ENCODE measurements at regions not wholly inside any gene's neighbourhood (a gene's known extent, or its start where the extent isn't known, plus 50 kb on each side); places are given as distances from the start of the nearest gene placed in this dataset.
"Not testable (repeated sequence)": the region's sequence is repeated elsewhere in the genome, so short reads cannot be mapped to it uniquely, and the experiment has no call there.

GRCh38 chr2:222351035-222351434 lies 52.2 kb upstream of the PAX3 start:
- in situ Hi-C loops (cut with MboI; ENCODE audit: low pct_unique_long_range_greater_than_20kb, low sequenced_read_pairs), result no loop called here
- no peak for DNase-seq

- in situ Hi-C loops (cut with MboI; ENCODE audit: low pct_unique_long_range_greater_than_20kb, low sequenced_read_pairs), result no loop called here
Measured at GRCh38 chr2:222352981-222353380, 54.2 kb upstream of the PAX3 start.

DNA sequence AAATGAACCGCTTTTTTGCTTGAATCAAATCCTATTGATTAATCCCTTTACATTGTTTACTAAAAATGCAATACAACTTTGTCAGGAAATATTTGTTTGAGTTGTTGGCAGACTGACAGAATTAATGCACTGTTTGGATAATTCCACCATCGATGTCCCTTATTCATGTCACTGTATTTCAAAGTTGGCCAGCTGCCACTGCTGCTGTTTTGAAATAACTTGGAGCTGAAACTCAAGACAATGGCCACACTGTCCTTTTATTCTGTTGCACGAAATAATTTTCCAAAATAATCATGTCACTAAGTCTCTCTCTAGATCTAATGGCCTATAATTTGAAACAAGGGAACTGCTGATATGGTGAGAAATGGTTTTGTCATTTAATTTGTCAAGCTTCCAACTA lies 55.2 kb upstream of the PAX3 start:
- in situ Hi-C loops (cut with MboI; ENCODE audit: low pct_unique_long_range_greater_than_20kb, low sequenced_read_pairs), result no loop called here
- no peak for DNase-seq

More at GRCh38 chr2:222352981-222353380, 54.2 kb upstream of the PAX3 start:
- no peak for DNase-seq

GRCh38 chr2:222355860-222356259 lies 57.1 kb upstream of the PAX3 start:
- no peak for DNase-seq
- in situ Hi-C loops (cut with MboI; ENCODE audit: low pct_unique_long_range_greater_than_20kb, low sequenced_read_pairs), result no loop called here

DNA sequence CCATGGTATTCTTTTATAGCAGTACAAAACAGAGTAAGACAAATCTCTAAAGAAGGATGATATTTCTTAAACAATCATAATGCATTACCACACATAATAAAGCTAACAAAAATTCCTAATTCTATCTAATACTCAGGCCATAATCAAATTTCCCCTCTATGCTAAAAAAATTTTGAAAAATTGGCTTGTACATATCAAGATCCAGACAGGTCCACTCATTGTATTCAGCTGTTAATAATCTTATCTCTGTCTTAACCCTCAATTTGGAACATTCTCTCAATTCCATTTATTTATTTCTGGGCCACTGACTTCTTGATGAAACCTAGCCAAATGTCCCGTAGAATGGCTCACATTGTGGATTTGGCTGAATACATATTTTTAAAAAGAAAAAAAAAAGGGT lies 59.1 kb upstream of the PAX3 start:
- no peak for DNase-seq
- in situ Hi-C loops (cut with MboI; ENCODE audit: low pct_unique_long_range_greater_than_20kb, low sequenced_read_pairs), result no loop called here

GRCh38 chr2:222358876-222359275 lies 60.1 kb upstream of the PAX3 start:
- peak; percentile 82 for DNase-seq
- in situ Hi-C loops (cut with MboI; ENCODE audit: low pct_unique_long_range_greater_than_20kb, low sequenced_read_pairs), result no loop called here

DNA sequence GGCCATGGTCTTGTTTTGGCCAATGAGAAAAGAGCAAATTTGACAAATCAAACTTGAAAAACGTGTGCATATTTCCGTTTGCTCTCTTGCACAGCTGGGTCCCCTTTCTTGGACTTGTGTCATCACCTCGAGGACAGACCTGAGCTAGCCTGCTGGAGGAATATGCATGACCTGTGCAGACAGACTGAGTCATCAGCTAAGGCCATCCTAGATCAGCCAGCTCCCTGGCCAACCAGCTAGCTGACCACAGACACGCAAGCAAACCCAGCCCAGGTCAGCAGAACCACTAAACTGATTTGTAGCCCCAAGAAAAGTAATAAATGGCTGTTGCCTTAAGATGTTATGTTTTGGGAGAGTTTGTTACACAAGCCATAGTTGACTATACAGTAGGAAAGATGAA lies 61.3 kb upstream of the PAX3 start:
- in situ Hi-C loops (cut with MboI; ENCODE audit: low pct_unique_long_range_greater_than_20kb, low sequenced_read_pairs), result no loop called here
- no peak for DNase-seq

GRCh38 chr2:222360997-222361396 lies 62.2 kb upstream of the PAX3 start:
- in situ Hi-C loops (cut with MboI; ENCODE audit: low pct_unique_long_range_greater_than_20kb, low sequenced_read_pairs), result no loop called here
- DNase-seq, result no peak

DNA sequence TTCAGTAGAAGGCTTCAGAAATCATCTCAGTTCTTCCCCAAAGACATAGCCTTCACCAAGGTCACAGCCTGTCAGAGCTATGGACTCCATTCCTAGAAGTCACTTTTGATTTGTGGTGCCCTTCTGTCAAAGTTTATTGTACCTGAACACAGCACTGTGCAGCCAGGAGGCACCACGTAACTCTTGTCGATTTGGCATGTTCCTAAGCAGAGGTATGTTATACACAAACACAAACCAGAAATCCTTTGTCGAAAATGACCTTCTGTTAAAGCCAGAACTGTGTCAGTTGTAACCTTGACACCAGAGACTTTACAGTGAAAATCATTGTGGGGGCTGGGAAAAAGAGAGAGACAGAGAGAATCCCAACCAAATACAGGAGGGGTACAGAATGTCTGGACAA lies 62.6 kb upstream of the SGPP2 start:
- DNase-seq, result no peak
- in situ Hi-C loops (cut with MboI; ENCODE audit: low pct_unique_long_range_greater_than_20kb, low sequenced_read_pairs), result no loop called here

DNA sequence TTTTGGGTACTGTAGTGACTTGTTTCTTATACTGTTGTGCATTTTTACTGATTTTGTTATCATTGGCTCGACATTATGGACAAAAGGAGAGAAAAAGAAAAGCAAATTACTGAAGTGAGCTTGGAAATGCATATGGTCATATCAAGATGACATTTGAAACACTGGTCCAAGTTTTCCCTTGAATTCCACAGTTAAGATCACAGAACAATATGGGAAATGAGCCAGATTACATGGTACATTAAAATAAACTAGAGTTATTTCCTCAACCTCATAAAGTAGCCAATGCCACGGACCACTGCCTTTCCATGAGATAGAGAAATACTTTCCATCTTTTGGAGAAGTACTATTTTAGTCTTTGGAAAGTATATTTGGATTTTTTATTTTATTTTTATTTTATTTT lies 62.0 kb upstream of the SGPP2 start:
- in situ Hi-C loops (cut with MboI; ENCODE audit: low pct_unique_long_range_greater_than_20kb, low sequenced_read_pairs), result no loop called here
- DNase-seq, result no peak

DNA sequence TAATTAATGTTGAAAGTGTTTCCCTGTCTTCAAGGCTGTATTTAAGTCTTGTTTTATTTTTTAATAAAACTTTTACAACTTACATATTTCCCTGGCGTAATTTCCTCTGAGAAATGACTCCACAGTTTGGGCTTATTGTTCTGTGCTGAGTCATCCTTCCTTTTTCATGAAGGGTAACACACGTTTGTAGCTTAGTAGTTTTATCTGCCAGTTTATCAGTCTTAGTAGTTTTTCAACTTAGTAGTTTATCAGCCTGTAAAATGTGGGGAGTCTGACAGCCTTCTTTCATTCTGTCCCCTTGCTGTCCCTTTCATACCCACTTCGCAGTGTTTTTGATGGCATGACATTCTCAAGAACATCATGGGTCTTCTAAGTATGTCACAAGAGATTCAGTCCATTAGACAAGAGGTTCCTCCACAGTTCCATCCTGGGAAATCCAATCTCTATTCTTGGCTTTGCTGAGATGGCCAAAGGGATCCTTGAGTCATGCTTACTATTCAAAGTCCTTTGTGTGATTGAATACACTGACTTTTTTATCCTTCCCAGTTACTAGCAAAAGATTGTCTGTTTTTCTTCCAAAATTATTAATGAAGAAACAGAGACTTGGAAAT lies 60.0 kb upstream of the SGPP2 start:
- DNase-seq, result peak; percentile 33
- in situ Hi-C loops (cut with MboI; ENCODE audit: low pct_unique_long_range_greater_than_20kb, low sequenced_read_pairs), result no loop called here

- in situ Hi-C loops (cut with MboI; ENCODE audit: low pct_unique_long_range_greater_than_20kb, low sequenced_read_pairs); DNase-seq: not testable (repeated sequence)
Measured at GRCh38 chr2:222368280-222368679, 56.1 kb upstream of the SGPP2 start.

- in situ Hi-C loops (cut with MboI; ENCODE audit: low pct_unique_long_range_greater_than_20kb, low sequenced_read_pairs), result no loop called here
- DNase-seq, result no peak
Measured at GRCh38 chr2:222372993-222373392, 51.4 kb upstream of the SGPP2 start.

Measured in KBM-7 (cell line).